Epithelial cell of prostate (primary cell): ENCODE measurements at regions not wholly inside any gene's neighbourhood (a gene's known extent, or its start where the extent isn't known, plus 50 kb on each side); places are given as distances from the start of the nearest gene placed in this dataset.

Experiments
- DNase-seq: peaks from one replicate; pipeline ENCODE4 v3.0.0-alpha.2; 2011; ENCODE audit warnings: low read depth, low spot score
- H3K27ac ChIP-seq: fragments of 450-650 bp; 2 replicates; pipeline ENCODE4 v1.5.1; 2017; ENCODE audit warnings: mild to moderate bottlenecking

- H3K27ac ChIP-seq, result no peak overlapping the region
- no peak for DNase-seq
Measured at GRCh38 chr13:87868731-87869130, 197.6 kb downstream of the SLITRK5 start.

- H3K27ac ChIP-seq, result no peak overlapping the region
- DNase-seq, result no peak
Measured at GRCh38 chr13:87872813-87873212, 201.6 kb downstream of the SLITRK5 start.

GRCh38 chr13:87877477-87877876, 206.3 kb downstream of the SLITRK5 start:
- no peak overlapping the region for H3K27ac ChIP-seq
- no peak for DNase-seq

GRCh38 chr13:87878706-87879105, 207.5 kb downstream of the SLITRK5 start:
- DNase-seq, result no peak
- H3K27ac ChIP-seq, result no peak overlapping the region

- DNase-seq, result no peak
- H3K27ac ChIP-seq, result no peak overlapping the region
Measured at GRCh38 chr13:87884884-87885283, 213.7 kb downstream of the SLITRK5 start.

- no peak for DNase-seq
- no peak overlapping the region for H3K27ac ChIP-seq
Measured at GRCh38 chr13:87887459-87888123, 216.4 kb downstream of the SLITRK5 start.

- DNase-seq, result no peak
- no peak overlapping the region for H3K27ac ChIP-seq
Measured at GRCh38 chr13:87889254-87889653, 218.1 kb downstream of the SLITRK5 start.

GRCh38 chr13:87893186-87893585, 222.0 kb downstream of the SLITRK5 start:
- no peak overlapping the region for H3K27ac ChIP-seq
- no peak for DNase-seq

GRCh38 chr13:87894059-87894458, 222.9 kb downstream of the SLITRK5 start:
- no peak overlapping the region for H3K27ac ChIP-seq
- no peak for DNase-seq

GRCh38 chr13:87903553-87903952, 232.4 kb downstream of the SLITRK5 start:
- no peak for DNase-seq
- no peak overlapping the region for H3K27ac ChIP-seq

- H3K27ac ChIP-seq, result no peak overlapping the region
- no peak for DNase-seq
Measured at GRCh38 chr13:87906411-87906810, 235.2 kb downstream of the SLITRK5 start.

GRCh38 chr13:87907202-87907601, 236.0 kb downstream of the SLITRK5 start:
- no peak for DNase-seq
- H3K27ac ChIP-seq, result no peak overlapping the region

- no peak for DNase-seq
- H3K27ac ChIP-seq, result no peak overlapping the region
Measured at GRCh38 chr13:87919956-87920355, 248.8 kb downstream of the SLITRK5 start.

- DNase-seq, result no peak
- H3K27ac ChIP-seq, result no peak overlapping the region
Measured at GRCh38 chr13:87923753-87924152, 252.6 kb downstream of the SLITRK5 start.

GRCh38 chr13:87925006-87925405, 253.8 kb downstream of the SLITRK5 start:
- H3K27ac ChIP-seq, result no peak overlapping the region
- DNase-seq, result no peak

- no peak for DNase-seq
- no peak overlapping the region for H3K27ac ChIP-seq
Measured at GRCh38 chr13:87940776-87941175, 269.6 kb downstream of the SLITRK5 start.

- no peak for DNase-seq
- H3K27ac ChIP-seq, result no peak overlapping the region
Measured at GRCh38 chr13:87941226-87941625, 270.1 kb downstream of the SLITRK5 start.

- no peak for DNase-seq
- H3K27ac ChIP-seq, result no peak overlapping the region
Measured at GRCh38 chr13:87942205-87942604, 271.0 kb downstream of the SLITRK5 start.

GRCh38 chr13:87944038-87944437, 272.9 kb downstream of the SLITRK5 start:
- no peak overlapping the region for H3K27ac ChIP-seq
- no peak for DNase-seq

- no peak overlapping the region for H3K27ac ChIP-seq
- DNase-seq, result no peak
Measured at GRCh38 chr13:87952377-87952776, 281.2 kb downstream of the SLITRK5 start.

- DNase-seq, result no peak
- H3K27ac ChIP-seq, result no peak overlapping the region
Measured at GRCh38 chr13:87953381-87953780, 282.2 kb downstream of the SLITRK5 start.

- no peak overlapping the region for H3K27ac ChIP-seq
- no peak for DNase-seq
Measured at GRCh38 chr13:87954091-87954490, 282.9 kb downstream of the SLITRK5 start.

GRCh38 chr13:87961546-87961945, 290.4 kb downstream of the SLITRK5 start:
- H3K27ac ChIP-seq, result no peak overlapping the region
- no peak for DNase-seq
